K562 (cell line): ENCODE measurements at regions not wholly inside any gene's neighbourhood (a gene's known extent, or its start where the extent isn't known, plus 50 kb on each side); places are given as distances from the start of the nearest gene placed in this dataset.

Experiments used
- BACH1 ChIP-seq: fragments of 200-800 bp; sonication (Bioruptor generic); IDR thresholded peaks from 2 replicates; pipeline ENCODE4 v1.6.1; 2016; ENCODE audit warnings: missing genetic modification characterization, missing compliant biosample characterization
- RERE ChIP-seq: sonication (generic); formaldehyde crosslinking; IDR thresholded peaks from 2 replicates; pipeline ENCODE4 v1.8.0; 2023; ENCODE audit warnings: missing genetic modification reagents, mild to moderate bottlenecking, borderline replicate concordance
- SNIP1 ChIP-seq: fragments of 450-650 bp; IDR thresholded peaks from 2 replicates; pipeline ENCODE4 v1.7.1; 2017; ENCODE audit warnings: low read depth, mild to moderate bottlenecking

- TF ChIP-seq SNIP1 = no peak
- no peak for TF ChIP-seq RERE (CRISPR knock-in tag)
- TF ChIP-seq BACH1 (tag) = no peak
Measured at GRCh38 chr10:117740691-117741222, 198.2 kb downstream of the EMX2 start.
